GM12878 (cell line): ENCODE measurements at regions not wholly inside any gene's neighbourhood (a gene's known extent, or its start where the extent isn't known, plus 50 kb on each side); places are given as distances from the start of the nearest gene placed in this dataset.

ENCODE experiments used
- EZH2 ChIP-seq: IDR thresholded peaks from 2 replicates; pipeline ENCODE4 v1.6.1; 2012; ENCODE audit warnings: low read depth, mild to moderate bottlenecking, control low read depth, inconsistent platforms, low read length, borderline replicate concordance; ENCODE audit not compliant: control insufficient read depth
- POLR2A ChIP-seq: IDR thresholded peaks from 2 replicates; pipeline ENCODE4 v1.6.1; 2011; ENCODE audit warnings: low read depth, mild to moderate bottlenecking, low read length
- SIX5 ChIP-seq: IDR thresholded peaks from 2 replicates; pipeline ENCODE4 v1.6.1; 2011; ENCODE audit warnings: mild to moderate bottlenecking, low read depth, low read length, moderate library complexity; ENCODE audit not compliant: severe bottlenecking
- SUZ12 ChIP-seq: fragments of 200-600 bp; sonication (generic); IDR thresholded peaks from one replicate; pipeline ENCODE4 v1.6.1; 2018; ENCODE audit warnings: antibody characterized with exemption, mild to moderate bottlenecking; ENCODE audit not compliant: unreplicated experiment
- TF ChIP-seq, protein P1 (sequence below), 3 experiments: IDR thresholded peaks in 2 of 3; conservative IDR thresholded peaks in 1 of 3; 2 replicates each; pipeline ENCODE4 v1.5.1; 2011; ENCODE audit warnings: low read depth in 3 of 3, low read length in 3 of 3, mild to moderate bottlenecking in 3 of 3, control low read depth in 2 of 3, moderate library complexity in 2 of 3, inconsistent platforms in 1 of 3, mixed read lengths in 1 of 3; ENCODE audit not compliant: control insufficient read depth in 2 of 3, insufficient read depth in 1 of 3; ENCODE audit errors: extremely low read depth in 1 of 3
- TF ChIP-seq, protein P2 (sequence below): fragments of 450-650 bp; IDR thresholded peaks from 2 replicates; pipeline ENCODE4 v1.6.1; 2016; ENCODE audit warnings: mild to moderate bottlenecking

DNA sequence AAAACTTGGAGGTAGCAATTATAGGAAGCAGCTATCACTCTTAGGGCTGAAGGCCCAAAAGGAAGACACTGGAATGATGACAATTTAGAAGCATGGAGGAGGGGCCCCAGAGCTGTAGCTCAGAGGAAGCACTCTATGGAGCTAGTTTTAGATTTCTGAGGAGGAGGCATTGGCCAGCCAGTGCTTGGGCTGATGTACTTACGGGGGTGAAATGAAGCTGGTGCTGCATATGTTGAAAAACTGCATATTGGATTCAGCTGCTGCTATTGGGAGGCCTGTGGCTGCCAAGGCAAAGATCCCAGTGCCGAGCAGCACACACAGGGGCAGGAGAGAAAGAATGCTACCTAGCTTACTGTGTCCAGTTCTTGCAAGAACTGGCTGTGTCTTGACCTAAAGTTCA lies 53.9 kb upstream of the HMHB1 start:
- TF ChIP-seq EZH2 (no peak), SIX5 (no peak), POLR2A (no peak), SUZ12 (no peak)
- TF ChIP-seq, protein P1, sequence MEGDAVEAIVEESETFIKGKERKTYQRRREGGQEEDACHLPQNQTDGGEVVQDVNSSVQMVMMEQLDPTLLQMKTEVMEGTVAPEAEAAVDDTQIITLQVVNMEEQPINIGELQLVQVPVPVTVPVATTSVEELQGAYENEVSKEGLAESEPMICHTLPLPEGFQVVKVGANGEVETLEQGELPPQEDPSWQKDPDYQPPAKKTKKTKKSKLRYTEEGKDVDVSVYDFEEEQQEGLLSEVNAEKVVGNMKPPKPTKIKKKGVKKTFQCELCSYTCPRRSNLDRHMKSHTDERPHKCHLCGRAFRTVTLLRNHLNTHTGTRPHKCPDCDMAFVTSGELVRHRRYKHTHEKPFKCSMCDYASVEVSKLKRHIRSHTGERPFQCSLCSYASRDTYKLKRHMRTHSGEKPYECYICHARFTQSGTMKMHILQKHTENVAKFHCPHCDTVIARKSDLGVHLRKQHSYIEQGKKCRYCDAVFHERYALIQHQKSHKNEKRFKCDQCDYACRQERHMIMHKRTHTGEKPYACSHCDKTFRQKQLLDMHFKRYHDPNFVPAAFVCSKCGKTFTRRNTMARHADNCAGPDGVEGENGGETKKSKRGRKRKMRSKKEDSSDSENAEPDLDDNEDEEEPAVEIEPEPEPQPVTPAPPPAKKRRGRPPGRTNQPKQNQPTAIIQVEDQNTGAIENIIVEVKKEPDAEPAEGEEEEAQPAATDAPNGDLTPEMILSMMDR (IDR thresholded peaks at IDR 0.05 in 2 of 3, conservative IDR thresholded peaks at IDR 0.05 in 1 of 3; ENCODE audit: control insufficient read depth in 2 of 3, extremely low read depth in 1 of 3, insufficient read depth in 1 of 3, low read depth in 3 of 3, low read length in 3 of 3), result no peak
- TF ChIP-seq, protein P2, sequence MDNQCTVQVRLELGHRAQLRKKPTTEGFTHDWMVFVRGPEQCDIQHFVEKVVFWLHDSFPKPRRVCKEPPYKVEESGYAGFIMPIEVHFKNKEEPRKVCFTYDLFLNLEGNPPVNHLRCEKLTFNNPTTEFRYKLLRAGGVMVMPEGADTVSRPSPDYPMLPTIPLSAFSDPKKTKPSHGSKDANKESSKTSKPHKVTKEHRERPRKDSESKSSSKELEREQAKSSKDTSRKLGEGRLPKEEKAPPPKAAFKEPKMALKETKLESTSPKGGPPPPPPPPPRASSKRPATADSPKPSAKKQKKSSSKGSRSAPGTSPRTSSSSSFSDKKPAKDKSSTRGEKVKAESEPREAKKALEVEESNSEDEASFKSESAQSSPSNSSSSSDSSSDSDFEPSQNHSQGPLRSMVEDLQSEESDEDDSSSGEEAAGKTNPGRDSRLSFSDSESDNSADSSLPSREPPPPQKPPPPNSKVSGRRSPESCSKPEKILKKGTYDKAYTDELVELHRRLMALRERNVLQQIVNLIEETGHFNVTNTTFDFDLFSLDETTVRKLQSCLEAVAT, result no peak
